Mucosa of rectum (tissue), 2 donors: ENCODE measurements at regions not wholly inside any gene's neighbourhood (a gene's known extent, or its start where the extent isn't known, plus 50 kb on each side); places are given as distances from the start of the nearest gene placed in this dataset.

Experiments used
- H3K27ac ChIP-seq, 2 donors: one replicate each; pipeline ENCODE4 v1.7.0; 2013; ENCODE audit warnings: inconsistent platforms in 2 of 2, low read depth in 2 of 2, low read length in 2 of 2
- H3K27me3 ChIP-seq, 2 donors: one replicate each; pipeline ENCODE4 v1.7.0; 2013; ENCODE audit warnings: low read length in 2 of 2; ENCODE audit not compliant: control insufficient read depth in 2 of 2, insufficient read depth in 2 of 2
- H3K36me3 ChIP-seq, 2 donors: one replicate each; pipeline ENCODE4 v1.7.0; 2013; ENCODE audit warnings: low read length in 2 of 2; ENCODE audit not compliant: control insufficient read depth in 2 of 2, insufficient read depth in 2 of 2
- H3K4me1 ChIP-seq, 2 donors: one replicate each; pipeline ENCODE4 v1.7.0; 2013; ENCODE audit warnings: low read length in 2 of 2, mild to moderate bottlenecking in 1 of 2; ENCODE audit not compliant: control insufficient read depth in 2 of 2, insufficient read depth in 2 of 2
- H3K4me3 ChIP-seq, 2 donors: one replicate each; pipeline ENCODE4 v1.7.0; 2013; ENCODE audit warnings: low read length in 2 of 2
- H3K9ac ChIP-seq, 2 donors: one replicate each; pipeline ENCODE4 v1.7.0; 2013; ENCODE audit warnings: low read length in 2 of 2, low read depth in 1 of 2, mild to moderate bottlenecking in 1 of 2
- H3K9me3 ChIP-seq, 2 donors: one replicate each; pipeline ENCODE4 v1.7.0; 2013; ENCODE audit warnings: low read length in 2 of 2; ENCODE audit not compliant: control insufficient read depth in 2 of 2
- donor health status: healthy.
- donor health status: Normal muscosa, but diverticular disease.

DNA sequence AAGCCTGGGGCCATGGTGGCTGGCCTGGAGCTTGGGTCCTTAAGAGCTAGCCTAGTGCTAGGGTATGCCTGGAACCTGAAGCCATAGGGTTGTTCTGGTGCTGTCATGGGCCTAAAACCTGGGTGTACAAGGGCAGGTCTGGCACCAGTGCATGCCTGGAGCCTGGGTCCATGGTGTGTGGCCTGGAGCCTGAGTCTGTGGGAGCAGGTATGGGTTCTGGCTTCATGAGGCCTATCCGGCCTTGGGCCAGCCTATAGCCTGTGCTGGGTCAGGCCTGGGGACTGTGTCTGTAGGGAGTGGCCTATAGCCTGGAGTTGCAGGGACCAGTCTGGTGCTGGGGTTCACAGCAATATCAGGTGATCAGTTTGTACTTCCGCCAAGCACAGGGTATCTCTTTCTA, 347.2 kb upstream of the MEF2C start:
- no peaks in the 10 kb centered on the region for H3K36me3 ChIP-seq
- H3K9me3 ChIP-seq, result no peaks in the 10 kb centered on the region
- H3K4me3 ChIP-seq, result no peak overlapping the region
- no peak overlapping the region for H3K27ac ChIP-seq
- no peaks in the 10 kb centered on the region for H3K4me1 ChIP-seq
- H3K9ac ChIP-seq, result no peak overlapping the region
- H3K27me3 ChIP-seq, result no peaks in the 10 kb centered on the region

- H3K4me1 ChIP-seq, result no peaks in the 10 kb centered on the region
- H3K36me3 ChIP-seq, result no peaks in the 10 kb centered on the region
- H3K9ac ChIP-seq, result no peak overlapping the region
Measured at GRCh38 chr5:89229331-89230070, 346.5 kb upstream of the MEF2C start.

GRCh38 chr5:89228355-89228754, 345.4 kb upstream of the MEF2C start:
- Histone ChIP-seq H3K4me1 (no peaks in the 10 kb centered on the region), H3K36me3 (no peaks in the 10 kb centered on the region), H3K9me3 (no peaks in the 10 kb centered on the region), H3K9ac (no peak overlapping the region), H3K4me3 (no peak overlapping the region), H3K27ac (no peak overlapping the region), H3K27me3 (no peaks in the 10 kb centered on the region)

More at GRCh38 chr5:89229331-89230070, 346.5 kb upstream of the MEF2C start:
- Histone ChIP-seq H3K27ac (no peak overlapping the region), H3K27me3 (no peaks in the 10 kb centered on the region), H3K4me3 (no peak overlapping the region), H3K9me3 (no peaks in the 10 kb centered on the region)

DNA sequence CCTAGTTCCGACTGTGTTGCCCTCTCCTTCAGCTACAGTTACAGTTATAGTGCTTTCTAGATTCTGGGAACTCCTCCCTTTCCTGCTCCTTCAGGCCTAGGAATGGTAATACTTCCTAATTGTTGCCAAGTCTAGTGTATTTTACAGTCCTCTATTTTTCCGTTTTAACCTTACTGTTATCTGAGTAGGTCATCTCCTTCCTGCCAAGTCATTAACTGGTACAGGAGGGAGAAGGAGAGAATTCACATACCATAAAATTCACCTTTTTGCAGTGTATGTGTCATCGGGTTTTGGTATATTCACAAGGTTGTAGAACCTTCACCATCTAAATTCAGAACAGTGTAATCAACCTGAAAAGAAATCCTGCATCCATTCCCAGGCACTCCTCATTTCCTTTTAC, 335.4 kb upstream of the MEF2C start:
- no peak overlapping the region for H3K27ac ChIP-seq
- no peaks in the 10 kb centered on the region for H3K27me3 ChIP-seq
- no peaks in the 10 kb centered on the region for H3K36me3 ChIP-seq
- no peaks in the 10 kb centered on the region for H3K9me3 ChIP-seq
- H3K4me3 ChIP-seq, result no peak overlapping the region
- no peak overlapping the region for H3K9ac ChIP-seq
- no peaks in the 10 kb centered on the region for H3K4me1 ChIP-seq

GRCh38 chr5:89216606-89217005, 333.6 kb upstream of the MEF2C start:
- Histone ChIP-seq H3K4me3 (no peak overlapping the region), H3K36me3 (no peaks in the 10 kb centered on the region), H3K4me1 (no peaks in the 10 kb centered on the region), H3K27me3 (no peaks in the 10 kb centered on the region), H3K9me3 (no peaks in the 10 kb centered on the region), H3K27ac (no peak overlapping the region), H3K9ac (no peak overlapping the region)

DNA sequence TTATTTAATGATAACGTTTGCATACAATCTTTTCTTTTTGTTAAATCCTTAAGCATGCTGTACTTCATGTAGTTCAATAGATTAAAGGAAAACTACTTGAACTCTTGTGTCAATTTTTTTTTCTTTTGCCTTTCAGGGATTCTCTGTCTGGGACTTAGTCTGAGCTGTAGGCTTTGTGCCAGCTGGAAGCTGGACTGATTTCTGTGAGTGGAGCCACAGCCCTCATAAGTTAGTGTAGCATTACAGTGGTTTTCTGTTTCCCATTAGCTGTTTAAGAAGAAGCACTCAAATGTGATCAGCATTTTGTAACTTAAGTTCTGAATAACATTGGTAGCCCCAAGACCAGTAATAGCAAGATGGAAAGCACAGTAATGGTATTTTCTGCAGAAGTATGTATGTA, 330.6 kb upstream of the MEF2C start:
- Histone ChIP-seq H3K4me1 (no peaks in the 10 kb centered on the region), H3K9ac (no peak overlapping the region), H3K36me3 (no peaks in the 10 kb centered on the region), H3K27me3 (no peaks in the 10 kb centered on the region), H3K9me3 (no peaks in the 10 kb centered on the region), H3K4me3 (no peak overlapping the region), H3K27ac (no peak overlapping the region)

GRCh38 chr5:89211836-89212235, 328.9 kb upstream of the MEF2C start:
- H3K9me3 ChIP-seq, result no peaks in the 10 kb centered on the region
- H3K27me3 ChIP-seq, result no peaks in the 10 kb centered on the region
- H3K9ac ChIP-seq, result no peak overlapping the region
- no peak overlapping the region for H3K4me3 ChIP-seq
- H3K27ac ChIP-seq, result no peak overlapping the region
- no peaks in the 10 kb centered on the region for H3K4me1 ChIP-seq
- no peaks in the 10 kb centered on the region for H3K36me3 ChIP-seq

GRCh38 chr5:89208811-89209210, 325.8 kb upstream of the MEF2C start:
- no peak overlapping the region for H3K9ac ChIP-seq
- no peaks in the 10 kb centered on the region for H3K4me1 ChIP-seq
- H3K27ac ChIP-seq, result no peak overlapping the region
- no peaks in the 10 kb centered on the region for H3K9me3 ChIP-seq
- no peaks in the 10 kb centered on the region for H3K27me3 ChIP-seq
- H3K4me3 ChIP-seq, result no peak overlapping the region
- H3K36me3 ChIP-seq, result no peaks in the 10 kb centered on the region

- no peak overlapping the region for H3K27ac ChIP-seq
- no peaks in the 10 kb centered on the region for H3K9me3 ChIP-seq
- no peaks in the 10 kb centered on the region for H3K4me1 ChIP-seq
- H3K36me3 ChIP-seq, result no peaks in the 10 kb centered on the region
- no peak overlapping the region for H3K9ac ChIP-seq
- no peaks in the 10 kb centered on the region for H3K27me3 ChIP-seq
- no peak overlapping the region for H3K4me3 ChIP-seq
Measured at GRCh38 chr5:89208392-89208791, 325.4 kb upstream of the MEF2C start.

DNA sequence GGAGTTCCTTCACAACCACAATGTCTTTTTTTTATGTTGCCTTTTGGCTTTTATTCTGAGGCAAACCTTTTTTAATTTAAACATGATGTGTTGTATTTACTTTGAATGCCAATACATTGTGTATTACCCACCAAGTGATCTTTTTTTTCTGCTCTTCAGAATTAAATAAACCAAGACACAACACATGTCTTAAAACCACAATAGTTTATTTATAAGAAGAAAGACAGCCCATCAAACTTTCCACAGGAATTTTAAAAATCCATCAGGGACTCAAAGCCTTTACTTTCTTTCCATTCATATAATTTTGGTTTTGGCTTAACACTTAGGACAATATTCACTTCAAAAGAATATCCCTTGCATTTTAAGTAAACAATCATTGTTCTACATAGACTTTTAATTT, 321.8 kb upstream of the MEF2C start:
- no peak overlapping the region for H3K9ac ChIP-seq

More for the DNA sequence above, 321.8 kb upstream of the MEF2C start:
- no peaks in the 10 kb centered on the region for H3K4me1 ChIP-seq
- H3K36me3 ChIP-seq, result no peaks in the 10 kb centered on the region
- H3K9me3 ChIP-seq, result peaks cover 2 to 6% of the 10 kb centered on the region in 2 donors
- H3K27me3 ChIP-seq, result no peaks in the 10 kb centered on the region
- H3K27ac ChIP-seq, result no peak overlapping the region
- no peak overlapping the region for H3K4me3 ChIP-seq
